ENCODE measurements at regions not wholly inside any gene's neighbourhood (a gene's known extent, or its start where the extent isn't known, plus 50 kb on each side); places are given as distances from the start of the nearest gene placed in this dataset.
"Not testable (repeated sequence)": the region's sequence is repeated elsewhere in the genome, so short reads cannot be mapped to it uniquely, and the experiment has no call there.

DNA sequence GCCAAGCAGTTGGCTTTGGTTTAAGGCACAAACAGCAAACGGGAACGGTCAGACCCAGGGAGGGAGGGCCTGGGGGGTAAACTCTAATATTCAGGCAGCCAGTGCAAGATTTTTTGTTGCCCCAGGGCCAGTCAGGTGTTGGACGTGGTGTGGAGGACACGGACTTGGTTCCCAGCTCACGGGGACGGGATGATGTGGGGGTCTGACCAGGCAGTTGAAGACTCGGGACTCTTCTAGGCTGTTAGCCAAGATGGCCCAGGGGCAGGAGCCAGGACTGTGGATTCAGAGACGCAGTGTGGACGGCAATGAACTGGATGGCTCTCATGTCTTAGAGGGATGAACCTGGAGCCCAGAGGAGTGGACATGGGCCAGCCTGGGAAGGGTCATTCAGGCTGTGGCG is 169.2 kb downstream of the C9orf50 start:
- H3K27me3 Mint-ChIP-seq = peaks cover 0 to 5% of the 10 kb centered on the region in 2 donors
- ATAC-seq (no peak), DNase-seq (ENCODE audit: low spot score) (no peak)
- H3K4me3 Mint-ChIP-seq = no peak overlapping the region
- peak overlapping the region; percentile 1 to 5 for H3K27ac Mint-ChIP-seq
- no peaks in the 10 kb centered on the region for H3K36me3 Mint-ChIP-seq
- no peaks in the 10 kb centered on the region for H3K9me3 Mint-ChIP-seq
- peaks cover 7 to 11% of the 10 kb centered on the region in 2 donors for H3K4me1 Mint-ChIP-seq (ENCODE audit: low read depth in 2 of 2)

DNA sequence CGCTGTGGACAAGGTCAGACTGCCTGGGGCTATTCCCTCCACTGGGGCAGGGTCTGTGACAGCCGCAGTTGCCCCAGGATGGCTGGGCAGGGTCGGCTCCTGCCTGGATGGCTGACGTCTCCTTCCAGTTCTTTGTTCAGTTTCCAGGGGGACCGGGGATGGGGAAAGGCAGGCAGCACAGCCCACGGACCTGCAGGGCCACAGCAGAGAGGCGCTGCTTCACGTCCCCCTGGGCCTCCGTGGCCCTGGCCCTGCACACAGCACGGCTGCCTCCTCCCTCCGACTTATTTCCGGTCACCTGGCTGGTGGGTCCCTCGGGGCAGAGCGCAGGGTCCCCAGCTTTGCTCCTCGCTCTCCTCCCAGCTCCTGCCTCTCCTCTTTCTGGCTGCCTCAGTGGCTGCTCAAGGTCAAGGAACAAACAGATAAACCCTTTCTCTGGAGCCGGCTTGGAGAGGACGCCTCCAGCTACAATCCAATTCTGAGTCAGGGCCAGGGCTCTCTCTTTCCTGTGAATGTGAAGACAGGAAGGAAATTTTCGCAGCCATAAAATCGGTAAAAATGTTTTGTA is 169.7 kb downstream of the C9orf50 start:
- Mint-ChIP-seq H3K9me3 (no peaks in the 10 kb centered on the region), H3K36me3 (no peaks in the 10 kb centered on the region), H3K4me1 (ENCODE audit: low read depth in 2 of 2) (peaks cover 2 to 6% of the 10 kb centered on the region in 2 donors), H3K27me3 (peaks cover 0 to 5% of the 10 kb centered on the region in 2 donors), H3K27ac (peak overlapping the region in 1 of 2 donors; percentile 1), H3K4me3 (no peak overlapping the region)
- ATAC-seq (no peak), DNase-seq (ENCODE audit: low spot score) (no peak)

DNA sequence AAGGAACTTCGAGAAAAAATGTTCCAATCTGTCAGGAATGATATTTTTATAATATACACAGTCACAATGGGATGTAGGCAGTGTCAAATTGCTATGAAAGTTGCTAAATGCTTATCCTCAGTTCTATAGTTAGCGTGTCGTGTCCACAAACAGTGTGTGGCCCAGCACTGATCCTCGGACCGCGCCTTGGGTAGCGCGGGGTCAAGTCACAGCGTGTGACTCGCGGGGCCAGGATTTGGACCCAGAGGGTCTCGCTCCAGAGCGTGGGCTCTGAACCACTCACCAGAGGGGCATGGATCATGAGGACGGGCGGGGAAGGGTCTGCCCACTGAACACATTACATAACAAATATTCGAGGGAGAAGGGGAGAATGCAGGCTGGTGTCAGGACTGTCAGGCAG is 171.8 kb downstream of the C9orf50 start:
- H3K27ac Mint-ChIP-seq = peak overlapping the region in 1 of 2 donors; percentile 48
- H3K9me3 Mint-ChIP-seq = no peaks in the 10 kb centered on the region
- H3K4me3 Mint-ChIP-seq = no peak overlapping the region
- DNase-seq (ENCODE audit: low spot score) (no peak), ATAC-seq (no peak)
- H3K27me3 Mint-ChIP-seq = peaks cover 0 to 5% of the 10 kb centered on the region in 2 donors
- peaks cover 5 to 8% of the 10 kb centered on the region in 2 donors for H3K4me1 Mint-ChIP-seq (ENCODE audit: low read depth in 2 of 2)
- H3K36me3 Mint-ChIP-seq = no peaks in the 10 kb centered on the region

DNA sequence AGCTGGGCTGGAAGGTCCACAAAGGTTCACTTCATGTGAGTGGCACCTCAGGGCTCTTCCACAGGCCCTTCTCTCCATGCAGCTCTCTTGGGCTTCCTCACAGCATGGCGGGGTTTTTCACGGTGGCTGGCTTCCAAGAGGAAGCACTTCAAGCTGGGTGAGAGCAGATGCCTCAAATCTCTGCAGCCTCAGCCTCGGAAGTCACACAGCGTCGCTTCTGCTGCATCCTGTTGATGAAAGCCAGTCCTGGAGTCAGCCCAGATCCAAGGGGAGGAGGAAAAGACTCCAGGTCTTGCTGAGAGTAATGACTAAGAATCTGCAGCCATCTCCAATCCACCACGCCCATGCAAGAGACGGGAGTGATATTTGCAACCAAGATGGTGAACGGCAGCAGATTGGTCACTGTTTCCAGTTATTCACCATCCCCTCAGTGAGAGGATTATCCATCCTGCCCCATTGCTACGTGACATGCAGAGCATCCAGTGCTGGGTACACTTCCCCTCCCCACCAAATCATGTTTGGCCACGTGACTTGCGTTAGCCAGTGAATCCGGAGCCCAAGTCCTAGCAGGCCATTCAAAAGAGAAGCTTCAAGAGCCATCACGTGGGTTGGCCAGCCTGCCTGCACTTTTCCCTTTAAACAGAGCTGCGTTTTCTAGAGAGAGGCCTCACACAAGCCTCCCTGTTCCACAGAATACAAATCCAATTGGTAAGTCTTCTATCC is 173.9 kb downstream of the C9orf50 start:
- no peak for ATAC-seq
- DNase-seq (ENCODE audit: low spot score) = no peak
- H3K4me3 Mint-ChIP-seq = no peak overlapping the region
- no peak overlapping the region for H3K27ac Mint-ChIP-seq
- peaks cover 0 to 5% of the 10 kb centered on the region in 2 donors for H3K27me3 Mint-ChIP-seq
- peaks cover 5 to 8% of the 10 kb centered on the region in 2 donors for H3K4me1 Mint-ChIP-seq (ENCODE audit: low read depth in 2 of 2)
- H3K36me3 Mint-ChIP-seq = no peaks in the 10 kb centered on the region
- H3K9me3 Mint-ChIP-seq = no peaks in the 10 kb centered on the region

DNA sequence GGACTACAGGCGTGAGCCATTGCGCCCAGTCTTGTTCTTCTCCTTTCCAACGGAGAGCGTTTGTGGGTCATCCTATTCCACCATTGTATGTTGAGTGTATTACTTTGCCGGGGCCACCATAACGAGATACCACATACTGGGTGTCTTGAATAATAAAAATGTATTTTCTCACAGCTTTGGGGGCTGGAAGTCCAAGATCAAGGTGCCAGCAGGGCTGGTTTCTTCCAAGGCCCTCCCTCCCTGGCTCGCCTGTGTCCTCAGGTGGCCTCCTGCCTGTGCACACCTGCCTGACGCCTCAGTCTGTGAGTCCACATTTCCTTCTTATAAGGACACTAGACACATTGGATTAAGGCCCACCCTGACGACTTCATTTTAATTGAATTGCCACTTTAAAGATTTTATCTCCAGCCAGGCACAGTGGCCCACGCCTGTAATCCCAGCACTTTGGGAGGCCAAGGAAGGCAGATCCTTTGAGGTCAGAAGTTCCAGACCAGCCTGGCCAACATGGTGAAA is 175.1 kb downstream of the C9orf50 start:
- DNase-seq (ENCODE audit: low spot score) = no peak
- peaks cover 7 to 11% of the 10 kb centered on the region in 2 donors for H3K4me1 Mint-ChIP-seq (ENCODE audit: low read depth in 2 of 2)
- H3K27ac Mint-ChIP-seq = peak overlapping the region; percentile 49 to 73
- peaks cover 0 to 5% of the 10 kb centered on the region in 2 donors for H3K27me3 Mint-ChIP-seq
- no peaks in the 10 kb centered on the region for H3K36me3 Mint-ChIP-seq
- H3K4me3 Mint-ChIP-seq = no peak overlapping the region
- no peak for ATAC-seq
- H3K9me3 Mint-ChIP-seq = no peaks in the 10 kb centered on the region

DNA sequence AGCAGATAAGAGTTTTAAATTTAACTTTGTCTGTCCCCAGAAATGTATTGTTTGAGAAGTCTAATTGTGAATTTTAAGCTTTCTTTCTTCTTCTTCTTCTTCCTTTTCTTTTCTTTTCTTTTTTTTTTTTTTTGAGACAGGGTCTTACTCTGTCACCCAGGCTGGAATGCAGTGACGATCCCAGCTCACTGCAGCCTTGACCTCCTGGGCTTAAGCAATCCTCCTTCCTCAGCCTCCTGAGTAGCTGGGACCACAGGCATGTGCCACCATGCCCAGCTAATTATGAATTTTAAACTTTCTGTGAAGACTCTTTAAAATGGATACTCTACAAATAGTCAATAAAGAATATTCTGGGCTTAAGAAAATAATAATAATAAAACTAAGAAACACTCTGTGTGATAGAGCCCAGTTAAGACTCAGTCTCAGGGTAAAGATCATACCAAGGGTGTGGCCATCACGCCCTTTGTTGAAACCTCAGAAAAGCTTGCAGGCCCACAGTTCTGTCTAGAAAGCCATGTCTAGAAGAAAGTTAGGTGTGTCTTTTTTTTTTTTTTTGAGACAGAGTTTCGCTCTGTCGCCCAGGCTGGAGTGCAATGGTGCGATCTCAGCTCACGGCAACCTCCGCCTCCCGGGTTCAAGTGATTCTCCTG is 177.3 kb downstream of the C9orf50 start:
- H3K4me3 Mint-ChIP-seq, ATAC-seq: not testable (repeated sequence)
- H3K4me1 Mint-ChIP-seq (ENCODE audit: low read depth in 2 of 2) = peaks cover 15 to 22% of the 10 kb centered on the region in 2 donors

DNA sequence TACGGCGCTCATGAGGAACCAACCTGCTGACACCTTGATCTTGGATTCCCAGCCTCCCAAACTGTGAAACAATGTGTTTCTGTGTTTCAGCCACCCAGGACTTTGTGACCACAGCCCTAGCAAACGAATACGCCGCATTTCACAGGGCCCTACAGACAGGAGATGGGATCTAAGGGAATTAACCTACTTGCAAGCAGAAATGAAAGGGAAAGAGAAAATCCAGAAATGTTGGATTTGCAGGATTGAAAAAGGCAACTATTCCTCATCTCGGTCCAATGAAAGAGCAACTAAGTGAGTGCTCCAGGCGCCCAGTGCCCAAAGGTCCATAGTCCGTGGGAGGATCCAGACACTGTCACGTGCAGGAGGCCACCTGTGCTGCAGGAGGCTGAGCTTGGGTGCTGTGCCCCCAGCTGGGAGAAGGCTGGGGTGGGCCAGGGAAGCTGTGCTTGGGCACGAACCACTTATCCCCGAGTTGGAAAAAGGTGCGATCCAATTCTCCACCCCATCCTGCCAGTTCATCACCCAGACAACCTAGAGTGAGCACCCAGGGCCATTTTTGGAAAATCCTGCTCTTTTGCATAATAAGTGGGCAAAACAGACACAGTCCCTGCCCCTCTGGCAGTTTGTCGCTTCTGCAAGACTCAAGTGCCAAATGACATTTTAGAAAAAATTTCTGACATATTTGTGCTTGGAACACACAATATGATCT is 177.9 kb downstream of the C9orf50 start:
- Mint-ChIP-seq H3K9me3 (no peaks in the 10 kb centered on the region), H3K4me1 (ENCODE audit: low read depth in 2 of 2) (peaks cover 19 to 22% of the 10 kb centered on the region in 2 donors), H3K36me3 (no peaks in the 10 kb centered on the region), H3K4me3 (no peak overlapping the region), H3K27ac (no peak overlapping the region), H3K27me3 (peaks cover 10 to 23% of the 10 kb centered on the region in 2 donors)
- no peak for ATAC-seq
- no peak for DNase-seq (ENCODE audit: low spot score)

More for the DNA sequence above, 177.3 kb downstream of the C9orf50 start:
- not testable (repeated sequence) for DNase-seq (ENCODE audit: low spot score); H3K9me3 Mint-ChIP-seq; H3K36me3 Mint-ChIP-seq; H3K27ac Mint-ChIP-seq
- peaks cover 3 to 20% of the 10 kb centered on the region in 2 donors for H3K27me3 Mint-ChIP-seq

DNA sequence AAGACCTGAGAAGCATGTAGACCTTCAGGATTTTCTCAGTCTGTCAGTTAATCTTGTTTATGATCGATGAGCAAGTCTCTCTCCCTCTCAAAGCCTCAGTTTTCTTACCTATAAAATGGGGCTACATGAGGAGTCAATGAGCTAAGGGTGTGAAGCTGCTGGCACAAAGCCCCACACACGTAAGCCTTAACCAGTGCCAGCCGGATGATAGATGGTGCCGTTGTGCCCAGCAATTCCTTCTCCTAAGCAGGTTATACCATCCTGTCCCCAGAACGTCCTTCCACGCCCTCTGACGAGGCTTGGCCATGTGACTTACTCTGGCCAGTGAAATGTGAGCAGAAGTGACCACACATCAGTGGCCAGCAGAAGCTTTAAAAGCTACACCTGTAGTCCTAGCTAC is 179.0 kb downstream of the C9orf50 start:
- peaks cover 17 to 26% of the 10 kb centered on the region in 2 donors for H3K27me3 Mint-ChIP-seq
- no peak for ATAC-seq

DNA sequence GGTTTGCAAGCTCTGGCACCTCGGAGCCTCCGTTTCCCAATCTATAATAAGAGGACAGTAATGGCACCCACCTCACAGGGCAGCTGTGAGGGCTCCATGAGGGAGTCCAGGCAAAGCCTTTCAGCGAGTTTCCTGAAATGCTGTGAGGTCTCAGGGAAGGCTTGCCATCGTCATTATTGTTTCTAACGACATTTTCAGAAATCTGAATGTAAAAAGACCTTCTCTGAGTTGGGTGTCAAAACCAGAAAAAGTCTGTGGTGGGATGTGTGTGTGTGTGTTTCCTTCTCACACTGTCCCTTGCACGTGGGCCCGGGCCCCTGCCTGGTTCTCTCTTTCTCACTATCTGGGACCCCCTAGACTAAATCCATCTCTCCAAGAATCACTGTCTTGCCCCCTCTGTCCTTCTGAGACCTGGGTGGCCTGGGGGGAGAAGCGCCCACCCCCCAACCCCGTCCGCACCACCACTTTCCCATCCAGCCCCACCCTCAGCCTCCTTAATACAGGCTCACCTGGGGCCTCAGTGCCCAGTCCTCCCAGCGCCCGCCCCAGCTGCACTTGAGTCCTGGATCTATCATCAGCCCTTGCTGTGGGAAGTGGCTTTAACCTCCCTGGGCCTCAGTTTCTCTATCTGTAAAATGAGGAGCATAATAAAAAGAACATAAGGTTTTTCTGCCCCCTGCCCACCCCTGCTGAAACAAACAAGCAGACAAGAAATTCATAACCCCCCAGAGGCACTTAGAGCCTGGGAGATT is 180.3 kb downstream of the C9orf50 start:
- ATAC-seq (peak in 1 of 2 donors; percentile 43), DNase-seq (ENCODE audit: low spot score) (no peak)
- Mint-ChIP-seq H3K4me1 (ENCODE audit: low read depth in 2 of 2) (peaks cover 26 to 27% of the 10 kb centered on the region in 2 donors), H3K36me3 (no peaks in the 10 kb centered on the region), H3K4me3 (no peak overlapping the region), H3K27ac (peak overlapping the region; percentile 21 to 62), H3K27me3 (peaks cover 26 to 30% of the 10 kb centered on the region in 2 donors), H3K9me3 (no peaks in the 10 kb centered on the region)

More for the DNA sequence above, 179.0 kb downstream of the C9orf50 start:
- Mint-ChIP-seq H3K36me3 (no peaks in the 10 kb centered on the region), H3K4me1 (ENCODE audit: low read depth in 2 of 2) (peaks cover 24 to 25% of the 10 kb centered on the region in 2 donors), H3K27ac (no peak overlapping the region), H3K9me3 (no peaks in the 10 kb centered on the region), H3K4me3 (no peak overlapping the region)
- DNase-seq (ENCODE audit: low spot score) = no peak

DNA sequence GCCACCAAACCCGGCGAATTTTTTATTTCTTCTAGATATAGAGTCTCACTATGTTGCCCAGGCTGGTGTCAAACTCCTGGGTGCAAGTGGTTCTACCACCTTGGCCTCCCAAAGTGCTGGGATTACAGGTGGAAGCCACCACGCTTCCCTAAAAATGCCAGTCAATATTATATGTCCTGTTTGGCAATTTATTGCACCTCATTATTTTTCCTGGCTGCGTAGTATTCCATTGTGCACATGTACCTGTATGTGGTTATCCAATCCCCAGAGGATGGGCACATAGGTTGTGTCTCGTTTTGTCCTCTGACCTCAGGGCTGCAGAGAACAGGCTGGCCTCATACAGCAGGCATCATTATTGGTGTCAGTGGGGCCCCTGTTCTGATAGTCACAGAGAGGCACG is 181.7 kb downstream of the C9orf50 start:
- DNase-seq (ENCODE audit: low spot score) (no peak), ATAC-seq (no peak)
- peaks cover 26 to 30% of the 10 kb centered on the region in 2 donors for H3K27me3 Mint-ChIP-seq
- no peak overlapping the region for H3K4me3 Mint-ChIP-seq
- no peaks in the 10 kb centered on the region for H3K9me3 Mint-ChIP-seq
- peak overlapping the region in 1 of 2 donors; percentile 21 for H3K27ac Mint-ChIP-seq
- H3K36me3 Mint-ChIP-seq = no peaks in the 10 kb centered on the region
- peaks cover 21 to 23% of the 10 kb centered on the region in 2 donors for H3K4me1 Mint-ChIP-seq (ENCODE audit: low read depth in 2 of 2)

DNA sequence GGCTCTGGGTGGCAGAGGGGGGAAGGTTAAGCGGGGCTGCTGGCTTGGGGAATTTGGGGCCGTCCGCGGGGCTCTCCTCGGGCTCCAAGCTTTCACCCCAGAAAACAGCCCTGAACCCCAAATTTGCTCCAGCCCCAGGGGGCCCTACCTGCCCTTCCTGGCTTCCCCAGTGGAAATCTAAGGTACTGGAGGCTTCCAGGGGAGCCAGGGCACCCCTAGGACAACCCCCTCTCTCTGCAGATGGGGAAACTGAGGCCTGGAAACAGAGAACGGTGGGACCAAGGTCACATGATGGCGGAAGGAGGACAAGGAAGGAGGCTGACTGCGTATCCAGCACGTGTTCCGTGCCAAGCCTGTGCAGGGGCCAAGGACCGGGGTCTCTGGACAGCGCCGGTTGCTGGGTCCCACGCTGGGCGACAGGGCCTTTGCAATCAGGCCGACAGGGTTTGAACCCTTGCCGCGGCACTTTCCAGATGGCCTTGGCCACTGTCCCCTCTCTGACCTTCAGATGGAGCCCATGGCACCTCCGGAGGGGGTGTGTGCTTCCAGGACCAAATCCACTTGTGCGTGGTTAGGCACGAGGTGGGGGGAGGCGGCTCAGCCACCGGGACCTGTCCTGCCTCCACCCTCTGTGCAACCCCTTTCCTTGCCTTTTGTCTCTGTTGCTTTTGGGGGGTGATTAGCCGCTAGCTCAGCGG is 183.1 kb downstream of the C9orf50 start:
- DNase-seq (ENCODE audit: low spot score) (no peak), ATAC-seq (no peak)
- Mint-ChIP-seq H3K27me3 (peaks cover 26 to 30% of the 10 kb centered on the region in 2 donors), H3K9me3 (no peaks in the 10 kb centered on the region), H3K36me3 (no peaks in the 10 kb centered on the region), H3K4me3 (no peak overlapping the region), H3K27ac (no peak overlapping the region), H3K4me1 (ENCODE audit: low read depth in 2 of 2) (peaks cover 21 to 23% of the 10 kb centered on the region in 2 donors)

DNA sequence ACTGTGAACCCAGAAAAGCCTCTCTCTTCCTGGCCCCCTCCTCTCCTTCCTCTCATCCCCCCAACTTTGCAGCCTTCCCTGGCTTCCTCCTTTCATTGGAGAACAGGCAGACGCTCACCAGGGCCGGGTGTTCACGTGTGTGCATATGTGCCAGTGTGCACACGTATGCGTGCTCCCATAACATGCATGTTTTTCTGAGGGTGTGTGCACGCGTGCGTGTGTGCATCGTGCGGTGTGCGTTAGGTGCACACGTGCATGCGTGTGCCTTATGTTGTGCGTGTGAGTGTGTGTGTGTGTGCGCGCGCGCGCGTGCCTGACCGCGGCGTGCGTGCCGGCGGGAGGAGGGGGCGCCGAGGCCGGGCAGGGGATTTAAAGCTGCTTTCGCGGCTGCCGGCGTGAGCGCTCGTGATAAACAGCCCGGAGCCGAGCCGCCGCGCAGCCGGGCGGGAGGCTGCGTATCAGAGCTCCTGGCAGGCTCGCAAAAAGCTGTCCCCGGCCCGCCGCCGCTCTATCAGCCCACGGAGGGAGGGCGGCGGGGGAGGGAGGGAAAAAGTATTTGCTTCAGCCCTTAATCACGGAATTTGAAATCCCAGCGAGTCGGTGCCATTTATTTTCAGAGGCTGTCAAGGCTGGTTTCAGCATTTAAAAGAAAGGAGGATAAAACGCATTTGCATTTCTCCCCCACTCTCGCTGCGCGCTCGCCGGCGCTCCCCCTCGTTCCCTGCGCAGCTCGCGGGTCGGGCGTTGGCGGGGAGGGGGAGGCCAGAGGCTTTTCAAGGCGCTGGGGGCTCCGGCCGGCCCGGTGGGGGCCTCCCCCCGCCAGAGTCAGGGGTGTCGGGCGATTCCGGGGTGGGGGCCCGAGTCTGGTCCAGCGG is 183.9 kb downstream of the C9orf50 start:
- peaks cover 21 to 23% of the 10 kb centered on the region in 2 donors for H3K4me1 Mint-ChIP-seq (ENCODE audit: low read depth in 2 of 2)
- H3K4me3 Mint-ChIP-seq = peak overlapping the region; percentile 77
- DNase-seq (ENCODE audit: low spot score) = no peak
- H3K27ac Mint-ChIP-seq = no peak overlapping the region
- no peaks in the 10 kb centered on the region for H3K9me3 Mint-ChIP-seq
- no peak for ATAC-seq
- H3K36me3 Mint-ChIP-seq = no peaks in the 10 kb centered on the region
- H3K27me3 Mint-ChIP-seq = peaks cover 26 to 30% of the 10 kb centered on the region in 2 donors

Measured in natural killer cell treated with Interleukin-12 subunit alpha and Interleukin-12 subunit beta and Interleukin-15 and Interleukin-18, amount 100 ng/mL, for 72 hours (primary cell).